Neural cell (in vitro differentiated cells): ENCODE measurements at regions not wholly inside any gene's neighbourhood (a gene's known extent, or its start where the extent isn't known, plus 50 kb on each side); places are given as distances from the start of the nearest gene placed in this dataset.

ENCODE experiments used
- EP300 ChIP-seq: fragments of 450-650 bp; conservative IDR thresholded peaks from 2 replicates; pipeline ENCODE4 v1.6.1; 2014; ENCODE audit warnings: antibody characterized with exemption, mild to moderate bottlenecking, moderate library complexity; ENCODE audit not compliant: poor library complexity, severe bottlenecking
- EZH2 ChIP-seq: fragments of 200-600, 300-800 bp; shearing (Covaris generic), sonication (generic); IDR thresholded peaks from 2 replicates; pipeline ENCODE4 v1.6.1; 2014; ENCODE audit warnings: antibody characterized with exemption, low read length, borderline replicate concordance, mild to moderate bottlenecking; ENCODE audit not compliant: insufficient read depth, poor library complexity, severe bottlenecking
- MXI1 ChIP-seq: fragments of 450-650 bp; conservative IDR thresholded peaks from 2 replicates; pipeline ENCODE4 v1.6.1; 2014; ENCODE audit warnings: antibody characterized with exemption, mild to moderate bottlenecking; ENCODE audit not compliant: poor library complexity, severe bottlenecking
- POLR2AphosphoS5 ChIP-seq: IDR thresholded peaks from 2 replicates; pipeline ENCODE4 v1.6.1; 2012
- TAF1 ChIP-seq: IDR thresholded peaks from 2 replicates; pipeline ENCODE4 v1.6.1; 2012; ENCODE audit warnings: low read depth
- TF ChIP-seq, protein P1 (sequence below): fragments of 450-650 bp; IDR thresholded peaks from 2 replicates; pipeline ENCODE4 v1.5.1; 2014; ENCODE audit warnings: antibody characterized with exemption, mild to moderate bottlenecking, moderate library complexity; ENCODE audit not compliant: poor library complexity, severe bottlenecking

DNA sequence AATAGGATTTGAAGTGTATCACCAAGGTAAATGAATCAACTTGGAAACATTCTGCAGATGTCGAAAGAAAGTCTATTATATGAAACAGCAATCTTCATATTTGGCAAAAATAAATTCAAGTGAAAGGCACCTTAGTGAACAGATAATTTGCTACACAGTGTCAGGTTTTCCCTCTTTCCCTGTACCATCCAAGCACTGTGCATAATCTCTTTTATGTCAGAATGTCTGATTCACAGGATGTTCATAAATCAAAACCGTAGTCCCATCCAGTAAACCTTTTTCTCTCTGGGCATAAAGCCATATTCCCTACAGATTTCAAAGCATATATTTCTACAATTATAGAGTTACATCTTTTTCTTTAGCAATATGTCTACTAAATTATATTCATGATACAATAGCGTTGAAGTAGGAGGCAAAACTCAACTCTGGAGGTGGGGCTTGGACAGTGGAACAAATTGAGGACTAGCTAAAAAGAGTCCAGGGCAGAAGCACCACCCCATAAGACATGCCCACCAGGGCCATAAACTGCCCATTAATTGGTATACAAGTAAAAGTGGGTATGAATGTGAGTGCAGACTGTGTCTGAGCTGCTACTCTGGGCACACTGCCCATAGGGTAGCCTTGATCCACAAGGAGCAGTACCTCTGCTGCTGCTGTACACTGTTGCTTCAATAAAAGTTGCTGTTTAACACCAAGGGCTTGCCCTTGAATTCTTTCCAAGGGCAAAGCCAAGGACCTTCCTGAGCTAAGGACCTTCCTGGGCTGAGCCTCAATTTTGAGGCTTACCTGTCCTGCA lies 72.1 kb upstream of the MYCBP2 start:
- TF ChIP-seq, protein P1, sequence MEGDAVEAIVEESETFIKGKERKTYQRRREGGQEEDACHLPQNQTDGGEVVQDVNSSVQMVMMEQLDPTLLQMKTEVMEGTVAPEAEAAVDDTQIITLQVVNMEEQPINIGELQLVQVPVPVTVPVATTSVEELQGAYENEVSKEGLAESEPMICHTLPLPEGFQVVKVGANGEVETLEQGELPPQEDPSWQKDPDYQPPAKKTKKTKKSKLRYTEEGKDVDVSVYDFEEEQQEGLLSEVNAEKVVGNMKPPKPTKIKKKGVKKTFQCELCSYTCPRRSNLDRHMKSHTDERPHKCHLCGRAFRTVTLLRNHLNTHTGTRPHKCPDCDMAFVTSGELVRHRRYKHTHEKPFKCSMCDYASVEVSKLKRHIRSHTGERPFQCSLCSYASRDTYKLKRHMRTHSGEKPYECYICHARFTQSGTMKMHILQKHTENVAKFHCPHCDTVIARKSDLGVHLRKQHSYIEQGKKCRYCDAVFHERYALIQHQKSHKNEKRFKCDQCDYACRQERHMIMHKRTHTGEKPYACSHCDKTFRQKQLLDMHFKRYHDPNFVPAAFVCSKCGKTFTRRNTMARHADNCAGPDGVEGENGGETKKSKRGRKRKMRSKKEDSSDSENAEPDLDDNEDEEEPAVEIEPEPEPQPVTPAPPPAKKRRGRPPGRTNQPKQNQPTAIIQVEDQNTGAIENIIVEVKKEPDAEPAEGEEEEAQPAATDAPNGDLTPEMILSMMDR: no peak
- TF ChIP-seq POLR2AphosphoS5 (no peak), EP300 (no peak), EZH2 (no peak), TAF1 (no peak), MXI1 (no peak)
